Thymus (tissue), 11 donors: ENCODE measurements at regions not wholly inside any gene's neighbourhood (a gene's known extent, or its start where the extent isn't known, plus 50 kb on each side); places are given as distances from the start of the nearest gene placed in this dataset.
"Not testable (repeated sequence)": the region's sequence is repeated elsewhere in the genome, so short reads cannot be mapped to it uniquely, and the experiment has no call there.

Experiments used
- DNase-seq, 9 donors: peaks; one replicate each; pipeline ENCODE4 v3.0.0-alpha.2; 2013; ENCODE audit warnings: low spot score in 9 of 9, low read depth in 6 of 9, missing footprints in 1 of 9
- H3K27ac ChIP-seq, 2 donors: one replicate each; pipeline ENCODE4 v1.5.1; 2013; ENCODE audit warnings: control low read depth in 1 of 2, low read depth in 1 of 2, low read length in 1 of 2, mild to moderate bottlenecking in 1 of 2, moderate library complexity in 1 of 2
- H3K27me3 ChIP-seq, 2 donors: one replicate each; pipeline ENCODE4 v1.5.1; 2013; ENCODE audit warnings: low read length in 1 of 2; ENCODE audit not compliant: control insufficient read depth in 2 of 2, insufficient read depth in 1 of 2
- H3K36me3 ChIP-seq, 2 donors: one replicate each; pipeline ENCODE4 v1.5.1; 2013; ENCODE audit warnings: low read length in 1 of 2, mild to moderate bottlenecking in 1 of 2, moderate library complexity in 1 of 2; ENCODE audit not compliant: control insufficient read depth in 2 of 2, insufficient read depth in 2 of 2
- H3K4me1 ChIP-seq, 2 donors: one replicate each; pipeline ENCODE4 v1.5.1; 2013; ENCODE audit warnings: low read length in 2 of 2; ENCODE audit not compliant: control insufficient read depth in 2 of 2, insufficient read depth in 2 of 2
- H3K4me3 ChIP-seq, 2 donors: one replicate each; pipeline ENCODE4 v1.5.1; 2013; ENCODE audit warnings: low read length in 2 of 2, control low read depth in 1 of 2, mild to moderate bottlenecking in 1 of 2
- H3K9me3 ChIP-seq, 2 donors: one replicate each; pipeline ENCODE4 v1.5.1; 2013; ENCODE audit warnings: low read length in 1 of 2, mild to moderate bottlenecking in 1 of 2; ENCODE audit not compliant: control insufficient read depth in 2 of 2, insufficient read depth in 1 of 2
- WGBS: extraction: QIAGEN DNeasy Blood & Tissue Kit; methylation state at CpG from one replicate; pipeline ENCODE4 v1.1.7; 2013; 5-methylcytosine and 5-hydroxymethylcytosine counted together
- donor health status: healthy.

GRCh38 chr14:29982171-29982570 is 54.5 kb upstream of the PRKD1 start:
- Histone ChIP-seq H3K4me3 (no peak overlapping the region), H3K27me3 (no peaks in the 10 kb centered on the region), H3K9me3 (no peaks in the 10 kb centered on the region), H3K4me1 (no peaks in the 10 kb centered on the region), H3K36me3 (no peaks in the 10 kb centered on the region), H3K27ac (no peak overlapping the region)
- WGBS, result 87% methylated on average over 1 of the region's 1 CpG
- no peak for DNase-seq

- Histone ChIP-seq H3K27ac (no peak overlapping the region), H3K4me1 (no peaks in the 10 kb centered on the region), H3K4me3 (no peak overlapping the region), H3K27me3 (no peaks in the 10 kb centered on the region), H3K36me3 (no peaks in the 10 kb centered on the region), H3K9me3 (no peaks in the 10 kb centered on the region)
- no peak for DNase-seq
- WGBS, result 89% methylated on average over 1 of the region's 1 CpG
Measured at GRCh38 chr14:29982993-29983392, 55.3 kb upstream of the PRKD1 start.

DNA sequence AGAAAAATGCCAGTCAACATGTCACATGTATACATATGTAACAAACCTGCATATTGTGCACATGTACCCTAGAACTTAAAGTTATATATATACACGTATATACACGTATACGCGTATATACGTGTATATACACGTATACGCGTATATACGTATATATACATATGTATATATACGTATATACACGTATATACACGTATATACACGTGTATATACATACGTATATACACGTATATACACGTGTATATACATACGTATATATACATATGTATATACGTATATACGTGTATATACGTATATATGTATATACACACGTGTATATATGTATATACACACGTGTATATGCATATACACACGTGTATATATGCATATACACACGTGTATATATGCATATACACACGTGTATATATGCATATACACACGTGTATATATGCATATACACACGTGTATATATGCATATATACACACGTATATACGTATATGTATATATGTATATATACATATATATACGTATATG is 62.8 kb upstream of the PRKD1 start:
- not testable (repeated sequence) for H3K9me3 ChIP-seq, H3K4me3 ChIP-seq, H3K4me1 ChIP-seq, DNase-seq, H3K36me3 ChIP-seq, H3K27ac ChIP-seq, H3K27me3 ChIP-seq
- 87% methylated on average over 30 of the region's 30 CpGs for WGBS

GRCh38 chr14:29990993-29991392 is 63.3 kb upstream of the PRKD1 start:
- no peaks in the 10 kb centered on the region for H3K9me3 ChIP-seq
- H3K36me3 ChIP-seq, result no peaks in the 10 kb centered on the region
- H3K4me1 ChIP-seq, result no peaks in the 10 kb centered on the region
- H3K27me3 ChIP-seq, result no peaks in the 10 kb centered on the region
- WGBS, result 96% methylated on average over 2 of the region's 2 CpGs
- DNase-seq, result no peak
- no peak overlapping the region for H3K4me3 ChIP-seq
- H3K27ac ChIP-seq, result no peak overlapping the region

- no peaks in the 10 kb centered on the region for H3K4me1 ChIP-seq
- no peak for DNase-seq
- no peak overlapping the region for H3K4me3 ChIP-seq
- WGBS, result 94% methylated on average over 2 of the region's 2 CpGs
- no peaks in the 10 kb centered on the region for H3K27me3 ChIP-seq
- H3K27ac ChIP-seq, result no peak overlapping the region
- H3K9me3 ChIP-seq, result no peaks in the 10 kb centered on the region
- no peaks in the 10 kb centered on the region for H3K36me3 ChIP-seq
Measured at GRCh38 chr14:29993143-29993542, 65.5 kb upstream of the PRKD1 start.

- Histone ChIP-seq H3K36me3 (no peaks in the 10 kb centered on the region), H3K9me3 (no peaks in the 10 kb centered on the region), H3K27me3 (no peaks in the 10 kb centered on the region), H3K27ac (no peak overlapping the region), H3K4me1 (no peaks in the 10 kb centered on the region), H3K4me3 (no peak overlapping the region)
- WGBS, result 83% methylated on average over 3 of the region's 3 CpGs
- DNase-seq, result no peak
Measured at GRCh38 chr14:29999013-29999539, 71.4 kb upstream of the PRKD1 start.

GRCh38 chr14:30002859-30003258 is 75.2 kb upstream of the PRKD1 start:
- Histone ChIP-seq H3K27me3 (no peaks in the 10 kb centered on the region), H3K27ac (no peak overlapping the region), H3K9me3 (no peaks in the 10 kb centered on the region), H3K36me3 (no peaks in the 10 kb centered on the region), H3K4me3 (no peak overlapping the region), H3K4me1 (no peaks in the 10 kb centered on the region)
- no peak for DNase-seq
- 87% methylated on average over 5 of the region's 5 CpGs for WGBS

GRCh38 chr14:30005114-30005808 is 77.6 kb upstream of the PRKD1 start:
- no peak overlapping the region for H3K4me3 ChIP-seq
- WGBS, result 55% methylated on average over 8 of the region's 8 CpGs
- no peaks in the 10 kb centered on the region for H3K9me3 ChIP-seq
- no peaks in the 10 kb centered on the region for H3K27me3 ChIP-seq
- H3K4me1 ChIP-seq, result no peaks in the 10 kb centered on the region
- no peak for DNase-seq
- no peaks in the 10 kb centered on the region for H3K36me3 ChIP-seq
- no peak overlapping the region for H3K27ac ChIP-seq

DNA sequence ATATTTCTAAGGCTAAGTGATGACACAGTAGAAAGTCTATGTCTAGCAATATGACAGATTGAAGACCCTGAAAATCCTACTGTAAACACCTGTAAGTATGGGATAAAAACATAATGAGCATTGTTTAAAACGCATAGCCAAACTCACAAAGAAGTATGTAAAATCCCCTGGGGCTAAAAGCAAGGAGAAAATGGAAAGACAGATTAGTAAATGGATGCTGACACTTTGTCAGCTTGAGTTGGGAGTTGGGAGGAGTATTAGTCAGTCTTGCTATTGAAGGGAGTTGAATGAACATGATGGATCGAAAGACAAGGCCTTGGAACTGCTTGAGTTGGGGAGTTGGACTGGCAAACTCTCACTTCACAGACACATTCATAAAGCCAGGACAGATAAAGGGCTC is 79.0 kb upstream of the PRKD1 start:
- Histone ChIP-seq H3K9me3 (no peaks in the 10 kb centered on the region), H3K4me3 (no peak overlapping the region), H3K27ac (no peak overlapping the region), H3K4me1 (no peaks in the 10 kb centered on the region), H3K36me3 (no peaks in the 10 kb centered on the region), H3K27me3 (no peaks in the 10 kb centered on the region)
- 80% methylated on average over 2 of the region's 2 CpGs for WGBS
- no peak for DNase-seq
